ENCODE measurements at regions not wholly inside any gene's neighbourhood (a gene's known extent, or its start where the extent isn't known, plus 50 kb on each side); places are given as distances from the start of the nearest gene placed in this dataset.

DNA sequence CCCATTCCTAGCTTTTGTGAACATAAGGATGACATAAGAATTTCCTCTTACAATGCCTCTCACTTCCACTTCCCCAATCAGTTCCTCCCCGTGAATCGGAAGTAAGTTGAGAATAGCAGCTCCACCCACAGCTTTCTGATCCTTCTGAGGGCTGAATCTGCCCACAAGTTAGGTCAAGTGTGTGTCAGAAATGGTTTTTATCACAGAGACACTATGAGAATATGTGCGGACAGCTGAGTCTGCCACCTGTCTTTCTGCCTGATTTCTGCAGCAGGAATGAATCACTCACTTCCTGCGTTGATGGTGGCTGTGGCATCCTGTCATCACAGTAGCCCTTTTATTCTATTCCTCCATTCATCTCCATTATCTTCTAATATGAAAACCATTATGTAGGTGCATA is 70.2 kb downstream of the RIN2 start:
- TF ChIP-seq, protein P1, sequence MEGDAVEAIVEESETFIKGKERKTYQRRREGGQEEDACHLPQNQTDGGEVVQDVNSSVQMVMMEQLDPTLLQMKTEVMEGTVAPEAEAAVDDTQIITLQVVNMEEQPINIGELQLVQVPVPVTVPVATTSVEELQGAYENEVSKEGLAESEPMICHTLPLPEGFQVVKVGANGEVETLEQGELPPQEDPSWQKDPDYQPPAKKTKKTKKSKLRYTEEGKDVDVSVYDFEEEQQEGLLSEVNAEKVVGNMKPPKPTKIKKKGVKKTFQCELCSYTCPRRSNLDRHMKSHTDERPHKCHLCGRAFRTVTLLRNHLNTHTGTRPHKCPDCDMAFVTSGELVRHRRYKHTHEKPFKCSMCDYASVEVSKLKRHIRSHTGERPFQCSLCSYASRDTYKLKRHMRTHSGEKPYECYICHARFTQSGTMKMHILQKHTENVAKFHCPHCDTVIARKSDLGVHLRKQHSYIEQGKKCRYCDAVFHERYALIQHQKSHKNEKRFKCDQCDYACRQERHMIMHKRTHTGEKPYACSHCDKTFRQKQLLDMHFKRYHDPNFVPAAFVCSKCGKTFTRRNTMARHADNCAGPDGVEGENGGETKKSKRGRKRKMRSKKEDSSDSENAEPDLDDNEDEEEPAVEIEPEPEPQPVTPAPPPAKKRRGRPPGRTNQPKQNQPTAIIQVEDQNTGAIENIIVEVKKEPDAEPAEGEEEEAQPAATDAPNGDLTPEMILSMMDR (IDR thresholded peaks at IDR 0.05; ENCODE audit: low read depth, low read length): peak; percentile 50
- in situ Hi-C loops (cut with HindIII; ENCODE audit: low sequenced_read_pairs): no loop called here
- no peak overlapping the region for H3K4me3 ChIP-seq (ENCODE audit: low read depth, low read length)
- peak; percentile 59 for DNase-seq (ENCODE audit: low read depth, low spot score)

DNA sequence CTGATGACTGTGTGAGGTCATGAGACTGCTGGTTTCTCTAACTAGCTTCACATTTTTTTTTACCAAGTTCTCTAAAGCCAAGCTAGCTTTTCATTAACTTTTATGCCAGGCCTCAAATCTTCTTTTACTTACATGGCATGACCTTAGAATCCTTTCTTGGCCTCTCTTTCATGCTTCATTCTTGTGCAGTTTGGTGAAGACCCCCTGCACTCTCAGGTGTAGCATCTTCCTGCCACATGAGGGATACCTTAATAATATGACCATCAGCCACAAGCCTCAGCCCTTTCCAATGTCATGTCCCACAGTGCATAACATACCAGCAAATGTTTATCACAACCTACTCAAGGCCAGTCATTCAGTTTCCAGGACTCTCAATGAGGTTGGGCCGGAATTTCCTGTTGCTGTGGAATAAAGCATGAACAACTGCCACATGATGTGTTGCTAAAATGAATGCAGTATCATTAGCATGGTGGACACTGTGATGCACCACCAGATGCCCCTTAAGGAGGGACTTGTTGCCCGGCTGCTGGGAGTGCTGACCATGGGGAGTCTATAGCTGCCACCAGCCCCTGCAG is 72.2 kb downstream of the RIN2 start:
- TF ChIP-seq, protein P1 (IDR thresholded peaks at IDR 0.05; ENCODE audit: low read depth, low read length): no peak
- in situ Hi-C loops (cut with HindIII; ENCODE audit: low sequenced_read_pairs): no loop called here
- no peak overlapping the region for H3K4me3 ChIP-seq (ENCODE audit: low read depth, low read length)
- DNase-seq (ENCODE audit: low read depth, low spot score): no peak

DNA sequence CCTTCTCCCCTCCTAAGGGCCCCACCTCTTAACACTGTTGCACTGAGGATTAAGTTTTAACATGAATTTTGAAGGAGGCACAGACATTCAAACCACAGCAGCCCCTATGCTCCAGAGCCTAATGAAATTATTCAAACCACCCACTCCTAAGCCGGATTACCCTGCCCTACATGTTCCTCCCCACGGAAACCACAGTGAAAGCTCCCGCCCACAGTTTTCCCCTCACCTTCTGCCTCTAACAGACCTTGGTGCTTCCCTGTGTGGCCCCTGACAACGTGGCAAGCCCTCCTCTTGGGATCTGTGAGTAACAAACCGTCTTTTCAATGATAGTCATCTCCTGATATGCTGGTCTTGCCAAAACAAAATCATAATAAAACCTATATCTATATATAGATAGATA is 74.8 kb downstream of the RIN2 start:
- DNase-seq (ENCODE audit: low read depth, low spot score): no peak
- no peak overlapping the region for H3K4me3 ChIP-seq (ENCODE audit: low read depth, low read length)
- TF ChIP-seq, protein P1 (IDR thresholded peaks at IDR 0.05; ENCODE audit: low read depth, low read length): no peak
- in situ Hi-C loops (cut with HindIII; ENCODE audit: low sequenced_read_pairs): no loop called here

DNA sequence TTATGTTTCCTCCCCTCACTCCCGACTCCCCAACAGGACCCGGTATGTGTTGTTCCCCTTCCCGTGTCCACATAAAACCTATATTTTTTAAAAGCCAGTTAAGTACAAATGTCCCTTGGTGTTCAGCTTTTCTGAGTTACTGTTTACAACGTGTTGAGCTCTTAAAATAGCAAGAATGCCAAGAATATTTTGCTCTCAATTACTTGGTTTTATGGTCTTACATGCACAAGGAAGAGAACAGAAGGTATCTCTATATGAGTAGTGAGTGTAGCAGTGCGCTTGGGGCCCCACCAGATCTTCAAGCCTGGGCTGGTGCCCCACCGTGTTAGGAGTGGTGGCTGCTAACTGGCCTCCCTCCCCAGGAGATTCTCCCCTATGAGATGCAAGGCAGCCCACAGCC is 75.3 kb downstream of the RIN2 start:
- DNase-seq (ENCODE audit: low read depth, low spot score): no peak
- in situ Hi-C loops (cut with HindIII; ENCODE audit: low sequenced_read_pairs): no loop called here
- TF ChIP-seq, protein P1 (IDR thresholded peaks at IDR 0.05; ENCODE audit: low read depth, low read length): no peak
- no peak overlapping the region for H3K4me3 ChIP-seq (ENCODE audit: low read depth, low read length)

DNA sequence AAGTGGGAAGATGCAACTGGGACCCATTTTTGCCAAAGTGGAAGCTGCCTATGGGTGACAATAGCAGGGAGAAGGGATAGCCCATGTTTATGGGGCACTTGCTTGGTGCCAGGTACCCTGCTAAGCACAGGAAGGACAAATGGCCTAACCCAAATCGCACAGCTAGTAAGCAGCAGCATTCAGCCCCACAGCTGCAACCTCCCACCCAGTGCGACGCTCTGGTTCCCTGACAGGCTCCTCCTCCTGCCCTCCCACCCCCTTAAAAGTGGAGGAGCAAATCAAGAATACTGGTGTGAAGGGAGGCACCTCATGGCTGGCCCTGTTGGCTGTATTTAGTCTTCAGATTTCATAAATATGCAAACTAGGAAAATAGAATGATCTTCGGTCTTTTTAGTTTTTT is 76.2 kb downstream of the RIN2 start:
- TF ChIP-seq, protein P1 (IDR thresholded peaks at IDR 0.05; ENCODE audit: low read depth, low read length): no peak
- DNase-seq (ENCODE audit: low read depth, low spot score): no peak
- in situ Hi-C loops (cut with HindIII; ENCODE audit: low sequenced_read_pairs): no loop called here

DNA sequence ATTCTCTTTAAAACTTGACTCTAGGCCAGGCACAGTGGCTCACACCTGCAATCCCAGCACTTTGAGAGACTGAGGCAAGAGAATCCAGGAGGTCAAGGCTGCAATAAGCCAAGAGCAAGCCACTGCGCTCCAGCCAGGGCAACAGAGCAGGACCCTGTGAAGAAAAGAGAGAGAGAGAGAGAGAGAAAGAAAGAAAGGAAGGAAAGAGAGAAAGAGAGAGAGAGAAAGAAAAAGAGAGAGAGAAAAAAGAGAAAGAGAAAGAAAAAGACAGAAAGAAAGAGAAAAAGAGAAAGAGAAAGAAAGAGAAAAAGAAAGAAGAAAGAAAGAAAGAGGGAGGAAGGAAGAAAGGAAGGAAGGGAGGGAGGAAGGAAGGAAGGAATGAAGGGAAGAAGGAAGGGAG is 76.7 kb downstream of the RIN2 start:
- H3K4me3 ChIP-seq (ENCODE audit: low read depth, low read length): no peak overlapping the region
- in situ Hi-C loops (cut with HindIII; ENCODE audit: low sequenced_read_pairs): no loop called here
- no peak for DNase-seq (ENCODE audit: low read depth, low spot score)
- TF ChIP-seq, protein P1 (IDR thresholded peaks at IDR 0.05; ENCODE audit: low read depth, low read length): no peak

More for the DNA sequence above, 76.2 kb downstream of the RIN2 start:
- H3K4me3 ChIP-seq (ENCODE audit: low read depth, low read length): no peak overlapping the region
